Panc1 (cell line): ENCODE measurements at regions not wholly inside any gene's neighbourhood (a gene's known extent, or its start where the extent isn't known, plus 50 kb on each side); places are given as distances from the start of the nearest gene placed in this dataset.

Source experiments
- ATAC-seq: fragments of 200-7000 bp; cut with Tn5 transposase; 2 replicates; pipeline ENCODE4 v1.9.1; 2020; ENCODE audit warnings: mild to moderate bottlenecking, moderate library complexity
- BruUV-seq: library from RNA; stranded (reverse); fragments of 400-500 nt; replicated peaks from 2 replicates; lab custom pipeline; 2021; lab: Mats Ljungman, UMichigan
- CTCF ChIA-PET: fragments of 300-600 bp; sonication (Branson Sonifier 250); formaldehyde crosslinking; loops from one replicate; lab custom pipeline; 2022; ENCODE audit warnings: antibody characterized with exemption; lab: Charles Lee
- POLR2A ChIA-PET: fragments of 300-600 bp; sonication (Branson Sonifier 250); formaldehyde crosslinking; loops from one replicate; lab custom pipeline; 2022; ENCODE audit warnings: antibody characterized with exemption; lab: Charles Lee
- DNase-seq: peaks from one replicate; pipeline ENCODE4 v3.0.0-alpha.2; 2010; ENCODE audit warnings: low read depth, low spot score
- H3K27ac ChIP-seq: 2 replicates; pipeline ENCODE4 v1.5.1; 2011; ENCODE audit warnings: mild to moderate bottlenecking, low read length, inconsistent platforms
- H3K27me3 ChIP-seq: fragments of 200-500 bp; sonication (Bioruptor generic); 2 replicates; pipeline ENCODE4 v1.6.0; 2014; ENCODE audit warnings: low read length, inconsistent platforms; ENCODE audit not compliant: control insufficient read depth, insufficient read depth
- H3K36me3 ChIP-seq: fragments of 200-500 bp; sonication (Bioruptor generic); 2 replicates; pipeline ENCODE4 v1.5.1; 2014; ENCODE audit warnings: inconsistent platforms, mild to moderate bottlenecking, low read length, moderate library complexity; ENCODE audit not compliant: control insufficient read depth, insufficient read depth
- H3K4me1 ChIP-seq: 2 replicates; pipeline ENCODE4 v1.5.1; 2011; ENCODE audit warnings: inconsistent platforms, mild to moderate bottlenecking, low read length, moderate library complexity; ENCODE audit not compliant: control insufficient read depth, insufficient read depth
- H3K4me3 ChIP-seq, 2 experiments: 2 replicates each; pipeline ENCODE4 v1.5.1; 2011 to 2012; ENCODE audit warnings: low read depth in 2 of 2, low read length in 2 of 2, mild to moderate bottlenecking in 2 of 2, inconsistent platforms in 1 of 2, moderate library complexity in 1 of 2
- H3K9me3 ChIP-seq: fragments of 200-500 bp; sonication (Bioruptor generic); 2 replicates; pipeline ENCODE4 v1.5.1; 2014; ENCODE audit warnings: low read depth, mild to moderate bottlenecking, inconsistent platforms, low read length, moderate library complexity; ENCODE audit not compliant: control insufficient read depth, insufficient read depth
- POLR2AphosphoS5 ChIP-seq: IDR thresholded peaks from 2 replicates; pipeline ENCODE4 v1.6.1; 2012; ENCODE audit warnings: mild to moderate bottlenecking, low read depth, low read length, moderate library complexity
- SIN3A ChIP-seq: IDR thresholded peaks from 2 replicates; pipeline ENCODE4 v1.6.1; 2012; ENCODE audit warnings: low read depth, mild to moderate bottlenecking, low read length, moderate library complexity, borderline replicate concordance; ENCODE audit not compliant: insufficient read depth
- TCF7L2 ChIP-seq: IDR thresholded peaks from 2 replicates; pipeline ENCODE4 v1.6.1; 2011; ENCODE audit warnings: mild to moderate bottlenecking, low read depth, low read length, inconsistent platforms
- in situ Hi-C: cut with HindIII; loops from 2 replicates; pipeline ENCODE4 v1.10.0; 2016; ENCODE audit warnings: low sequenced_read_pairs, low pct_unique_long_range_greater_than_20kb
- intact Hi-C: fragments of 100-400 bp; cut with micrococcal nuclease; formaldehyde crosslinking; loops from one replicate; pipeline ENCODE4 v1.10.0; 2022; ENCODE audit not compliant: unreplicated experiment
- TF ChIP-seq, protein P1 (sequence below), 2 experiments: IDR thresholded peaks; 2 replicates each; pipeline ENCODE4 v1.6.1; 2011 to 2012; ENCODE audit warnings: low read depth in 2 of 2, control low read depth in 1 of 2, low read length in 1 of 2, mild to moderate bottlenecking in 1 of 2, moderate library complexity in 1 of 2; ENCODE audit not compliant: insufficient read depth in 1 of 2
- TF ChIP-seq, protein P2 (sequence below): fragments of 450-650 bp; IDR thresholded peaks from 2 replicates; pipeline ENCODE4 v1.5.1; 2017; ENCODE audit warnings: mild to moderate bottlenecking

DNA sequence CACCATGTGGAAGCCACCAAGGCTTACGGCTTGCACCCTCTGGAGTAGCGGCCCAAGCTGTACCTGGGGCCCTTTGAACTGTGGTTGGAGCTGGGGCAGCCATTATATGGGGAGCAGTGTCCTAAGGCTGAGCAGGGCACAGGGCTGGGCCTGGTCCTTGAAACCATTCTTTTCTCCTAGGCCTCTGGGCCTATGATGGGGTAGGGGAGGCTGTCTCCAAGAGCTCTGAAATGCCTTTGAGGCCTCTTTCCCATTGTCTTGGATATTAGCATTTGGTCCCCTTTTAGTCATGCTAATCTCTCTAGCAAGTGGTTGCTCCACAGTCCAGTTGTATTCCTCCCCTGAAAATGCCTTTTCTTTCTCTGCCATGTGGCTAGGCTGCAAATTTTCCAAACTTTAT lies 96.4 kb upstream of the ARX start:
- no peak overlapping the region for H3K27ac ChIP-seq
- H3K4me3 ChIP-seq: no peak overlapping the region
- H3K27me3 ChIP-seq: no peaks in the 10 kb centered on the region
- ChIA-PET CTCF (no interaction called here), POLR2A (no interaction called here)
- no peaks in the 10 kb centered on the region for H3K36me3 ChIP-seq
- TF ChIP-seq, protein P1, sequence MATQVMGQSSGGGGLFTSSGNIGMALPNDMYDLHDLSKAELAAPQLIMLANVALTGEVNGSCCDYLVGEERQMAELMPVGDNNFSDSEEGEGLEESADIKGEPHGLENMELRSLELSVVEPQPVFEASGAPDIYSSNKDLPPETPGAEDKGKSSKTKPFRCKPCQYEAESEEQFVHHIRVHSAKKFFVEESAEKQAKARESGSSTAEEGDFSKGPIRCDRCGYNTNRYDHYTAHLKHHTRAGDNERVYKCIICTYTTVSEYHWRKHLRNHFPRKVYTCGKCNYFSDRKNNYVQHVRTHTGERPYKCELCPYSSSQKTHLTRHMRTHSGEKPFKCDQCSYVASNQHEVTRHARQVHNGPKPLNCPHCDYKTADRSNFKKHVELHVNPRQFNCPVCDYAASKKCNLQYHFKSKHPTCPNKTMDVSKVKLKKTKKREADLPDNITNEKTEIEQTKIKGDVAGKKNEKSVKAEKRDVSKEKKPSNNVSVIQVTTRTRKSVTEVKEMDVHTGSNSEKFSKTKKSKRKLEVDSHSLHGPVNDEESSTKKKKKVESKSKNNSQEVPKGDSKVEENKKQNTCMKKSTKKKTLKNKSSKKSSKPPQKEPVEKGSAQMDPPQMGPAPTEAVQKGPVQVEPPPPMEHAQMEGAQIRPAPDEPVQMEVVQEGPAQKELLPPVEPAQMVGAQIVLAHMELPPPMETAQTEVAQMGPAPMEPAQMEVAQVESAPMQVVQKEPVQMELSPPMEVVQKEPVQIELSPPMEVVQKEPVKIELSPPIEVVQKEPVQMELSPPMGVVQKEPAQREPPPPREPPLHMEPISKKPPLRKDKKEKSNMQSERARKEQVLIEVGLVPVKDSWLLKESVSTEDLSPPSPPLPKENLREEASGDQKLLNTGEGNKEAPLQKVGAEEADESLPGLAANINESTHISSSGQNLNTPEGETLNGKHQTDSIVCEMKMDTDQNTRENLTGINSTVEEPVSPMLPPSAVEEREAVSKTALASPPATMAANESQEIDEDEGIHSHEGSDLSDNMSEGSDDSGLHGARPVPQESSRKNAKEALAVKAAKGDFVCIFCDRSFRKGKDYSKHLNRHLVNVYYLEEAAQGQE (IDR thresholded peaks at IDR 0.05; ENCODE audit: insufficient read depth in 1 of 2, low read depth in 2 of 2, low read length in 1 of 2): no peak
- H3K4me1 ChIP-seq: no peaks in the 10 kb centered on the region
- no TSS peak for BruUV-seq
- intact Hi-C loops: no loop called here
- no peaks in the 10 kb centered on the region for H3K9me3 ChIP-seq
- no peak for ATAC-seq
- in situ Hi-C loops: no loop called here
- no peak for DNase-seq

DNA sequence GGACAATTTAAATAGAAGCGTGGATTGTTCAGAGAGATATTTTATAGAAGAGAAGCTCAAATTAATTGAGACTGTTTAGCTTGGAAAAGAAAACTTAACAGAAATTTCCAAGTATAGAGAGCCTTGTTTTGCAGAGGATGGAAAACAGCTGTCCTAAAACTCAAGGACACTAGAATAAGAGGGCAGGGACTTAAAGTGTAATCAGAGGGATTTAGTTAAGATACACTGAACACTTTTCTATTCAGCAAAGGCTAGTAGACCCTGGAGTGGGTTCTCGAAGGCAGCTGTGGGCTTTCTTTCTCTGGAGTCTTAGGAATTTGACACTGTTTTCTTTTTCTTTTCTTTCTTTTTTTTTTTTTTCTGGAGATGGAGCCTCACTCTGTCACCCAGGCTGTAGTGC lies 92.7 kb upstream of the ARX start:
- ATAC-seq (no peak), DNase-seq (no peak)
- no peak overlapping the region for H3K27ac ChIP-seq
- BruUV-seq: no TSS peak
- POLR2A ChIA-PET: no interaction called here
- no peaks in the 10 kb centered on the region for H3K36me3 ChIP-seq
- no peak overlapping the region for H3K4me3 ChIP-seq
- intact Hi-C loops (no loop called here), in situ Hi-C loops (no loop called here)
- no peaks in the 10 kb centered on the region for H3K4me1 ChIP-seq
- no peaks in the 10 kb centered on the region for H3K9me3 ChIP-seq
- H3K27me3 ChIP-seq: no peaks in the 10 kb centered on the region
- TF ChIP-seq, protein P2, sequence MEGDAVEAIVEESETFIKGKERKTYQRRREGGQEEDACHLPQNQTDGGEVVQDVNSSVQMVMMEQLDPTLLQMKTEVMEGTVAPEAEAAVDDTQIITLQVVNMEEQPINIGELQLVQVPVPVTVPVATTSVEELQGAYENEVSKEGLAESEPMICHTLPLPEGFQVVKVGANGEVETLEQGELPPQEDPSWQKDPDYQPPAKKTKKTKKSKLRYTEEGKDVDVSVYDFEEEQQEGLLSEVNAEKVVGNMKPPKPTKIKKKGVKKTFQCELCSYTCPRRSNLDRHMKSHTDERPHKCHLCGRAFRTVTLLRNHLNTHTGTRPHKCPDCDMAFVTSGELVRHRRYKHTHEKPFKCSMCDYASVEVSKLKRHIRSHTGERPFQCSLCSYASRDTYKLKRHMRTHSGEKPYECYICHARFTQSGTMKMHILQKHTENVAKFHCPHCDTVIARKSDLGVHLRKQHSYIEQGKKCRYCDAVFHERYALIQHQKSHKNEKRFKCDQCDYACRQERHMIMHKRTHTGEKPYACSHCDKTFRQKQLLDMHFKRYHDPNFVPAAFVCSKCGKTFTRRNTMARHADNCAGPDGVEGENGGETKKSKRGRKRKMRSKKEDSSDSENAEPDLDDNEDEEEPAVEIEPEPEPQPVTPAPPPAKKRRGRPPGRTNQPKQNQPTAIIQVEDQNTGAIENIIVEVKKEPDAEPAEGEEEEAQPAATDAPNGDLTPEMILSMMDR: no peak
- TF ChIP-seq POLR2AphosphoS5 (no peak), TCF7L2 (no peak)
- CTCF ChIA-PET: no interaction called here

DNA sequence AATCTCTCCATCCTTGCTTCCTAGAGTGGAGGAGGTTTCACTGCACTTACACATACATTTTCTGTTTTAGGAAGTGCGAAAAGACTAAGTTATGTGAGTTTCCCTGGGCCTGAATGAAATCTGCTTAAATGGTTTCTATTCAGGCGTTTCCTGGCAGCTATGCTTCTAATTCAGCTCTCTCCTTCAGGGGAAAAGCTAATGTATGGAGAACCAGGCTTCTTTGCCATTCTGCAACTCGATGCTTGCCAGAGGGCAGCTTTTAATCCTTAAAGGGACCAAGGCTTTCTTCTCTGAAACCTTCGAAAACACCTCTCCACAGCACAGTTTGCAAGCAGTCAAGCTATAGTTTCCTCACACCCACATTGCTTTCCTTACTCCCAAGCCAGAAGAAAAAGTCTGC lies 89.5 kb upstream of the ARX start:
- Histone ChIP-seq H3K4me1 (no peaks in the 10 kb centered on the region), H3K4me3 (no peak overlapping the region), H3K36me3 (no peaks in the 10 kb centered on the region), H3K27me3 (no peaks in the 10 kb centered on the region), H3K27ac (no peak overlapping the region), H3K9me3 (no peaks in the 10 kb centered on the region)
- POLR2A ChIA-PET: no interaction called here
- TF ChIP-seq, protein P2: no peak
- TF ChIP-seq TCF7L2: no peak
- TF ChIP-seq SIN3A: no peak
- TF ChIP-seq, protein P1 (IDR thresholded peaks at IDR 0.05; ENCODE audit: insufficient read depth in 1 of 2, low read depth in 2 of 2, low read length in 1 of 2): no peak
- no peak for TF ChIP-seq POLR2AphosphoS5
- in situ Hi-C loops: no loop called here
- CTCF ChIA-PET: no interaction called here
- intact Hi-C loops: no loop called here
- no peak for ATAC-seq
- BruUV-seq: no TSS peak
- no peak for DNase-seq
